Lower leg skin (tissue), 4 donors: ENCODE measurements at regions not wholly inside any gene's neighbourhood (a gene's known extent, or its start where the extent isn't known, plus 50 kb on each side); places are given as distances from the start of the nearest gene placed in this dataset.

ENCODE experiments used
- DNase-seq, 2 donors: peaks; one replicate each; pipeline ENCODE4 v3.0.0-alpha.2; 2019; ENCODE audit warnings: low spot score in 2 of 2
- H3K4me3 ChIP-seq: fragments of 200-600 bp; sonication (generic); 2 replicates; pipeline ENCODE4 v1.5.1; 2017; ENCODE audit warnings: mild to moderate bottlenecking, low read depth; ENCODE audit not compliant: poor library complexity, severe bottlenecking
- POLR2A ChIP-seq, 2 donors: fragments of 450-650 bp; IDR thresholded peaks; one replicate each; pipeline ENCODE4 v1.6.1; 2016 to 2017; ENCODE audit warnings: antibody characterized with exemption in 2 of 2, mild to moderate bottlenecking in 1 of 2, moderate library complexity in 1 of 2
- WGBS, 2 donors: methylation state at CpG; one replicate each; pipeline ENCODE4 v1.1.5; 2018; 5-methylcytosine and 5-hydroxymethylcytosine counted together
- intact Hi-C: fragments of 100-400 bp; cut with DNase I; formaldehyde crosslinking; loops from one replicate; pipeline ENCODE4 v1.15.0; 2023; ENCODE audit warnings: low total_unique reads
- TF ChIP-seq, protein P1 (sequence below), 3 donors: fragments of 450-650 bp; IDR thresholded peaks; one replicate each; pipeline ENCODE4 v1.5.1; 2016; ENCODE audit warnings: antibody characterized with exemption in 3 of 3, mild to moderate bottlenecking in 3 of 3, moderate library complexity in 2 of 3

- intact Hi-C loops = no loop called here
- TF ChIP-seq, protein P1, sequence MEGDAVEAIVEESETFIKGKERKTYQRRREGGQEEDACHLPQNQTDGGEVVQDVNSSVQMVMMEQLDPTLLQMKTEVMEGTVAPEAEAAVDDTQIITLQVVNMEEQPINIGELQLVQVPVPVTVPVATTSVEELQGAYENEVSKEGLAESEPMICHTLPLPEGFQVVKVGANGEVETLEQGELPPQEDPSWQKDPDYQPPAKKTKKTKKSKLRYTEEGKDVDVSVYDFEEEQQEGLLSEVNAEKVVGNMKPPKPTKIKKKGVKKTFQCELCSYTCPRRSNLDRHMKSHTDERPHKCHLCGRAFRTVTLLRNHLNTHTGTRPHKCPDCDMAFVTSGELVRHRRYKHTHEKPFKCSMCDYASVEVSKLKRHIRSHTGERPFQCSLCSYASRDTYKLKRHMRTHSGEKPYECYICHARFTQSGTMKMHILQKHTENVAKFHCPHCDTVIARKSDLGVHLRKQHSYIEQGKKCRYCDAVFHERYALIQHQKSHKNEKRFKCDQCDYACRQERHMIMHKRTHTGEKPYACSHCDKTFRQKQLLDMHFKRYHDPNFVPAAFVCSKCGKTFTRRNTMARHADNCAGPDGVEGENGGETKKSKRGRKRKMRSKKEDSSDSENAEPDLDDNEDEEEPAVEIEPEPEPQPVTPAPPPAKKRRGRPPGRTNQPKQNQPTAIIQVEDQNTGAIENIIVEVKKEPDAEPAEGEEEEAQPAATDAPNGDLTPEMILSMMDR (IDR thresholded peaks at IDR 0.05) = no peak
- no peak for TF ChIP-seq POLR2A (IDR thresholded peaks at IDR 0.05)
- no peak overlapping the region for H3K4me3 ChIP-seq
- no peak for DNase-seq
- 93 to 96% methylated on average over 2 of the region's 2 CpGs for WGBS, 2 donors
Observed at GRCh38 chr5:29113516-29113915, 2075.1 kb upstream of the CDH9 start.

- intact Hi-C loops = no loop called here
- 92 to 94% methylated on average over 3 of the region's 3 CpGs for WGBS, 2 donors
- H3K4me3 ChIP-seq = no peak overlapping the region
- TF ChIP-seq, protein P1 (IDR thresholded peaks at IDR 0.05) = no peak
- TF ChIP-seq POLR2A (IDR thresholded peaks at IDR 0.05) = no peak
- DNase-seq = no peak
Observed at GRCh38 chr5:29099585-29099984, 2061.2 kb upstream of the CDH9 start.

- DNase-seq = no peak
- TF ChIP-seq POLR2A (IDR thresholded peaks at IDR 0.05) = no peak
- TF ChIP-seq, protein P1 (IDR thresholded peaks at IDR 0.05) = no peak
- intact Hi-C loops = no loop called here
- WGBS, 2 donors = 70 to 81% methylated on average over 1 of the region's 1 CpG
- no peak overlapping the region for H3K4me3 ChIP-seq
Observed at GRCh38 chr5:29089591-29090130, 2051.3 kb upstream of the CDH9 start.

DNA sequence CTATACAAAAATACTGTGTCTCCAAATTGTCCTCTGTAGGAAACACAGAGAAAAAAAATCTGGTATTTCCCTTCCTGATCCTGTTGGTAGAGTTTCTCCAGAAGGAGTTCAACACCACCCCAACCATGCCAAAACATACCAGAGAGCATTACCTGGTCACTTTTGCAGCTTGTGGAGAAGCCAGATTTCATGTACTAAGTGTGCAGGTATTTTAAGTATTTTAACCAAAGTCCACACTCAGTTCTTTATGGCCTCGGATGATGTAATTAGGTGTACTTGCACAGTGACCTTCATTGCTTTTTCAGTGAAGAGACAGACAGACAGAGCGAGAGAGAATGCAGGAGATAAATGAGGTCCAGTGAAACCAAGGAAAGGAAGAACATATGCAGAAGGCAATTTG is 2046.8 kb upstream of the CDH9 start:
- no peak overlapping the region for H3K4me3 ChIP-seq
- intact Hi-C loops = no loop called here
- DNase-seq = no peak
- TF ChIP-seq, protein P1 (IDR thresholded peaks at IDR 0.05) = no peak
- WGBS, 2 donors = 90 to 92% methylated on average over 2 of the region's 2 CpGs

GRCh38 chr5:29079771-29080170 is 2041.4 kb upstream of the CDH9 start:
- intact Hi-C loops = no loop called here
- no peak for DNase-seq
- WGBS, 2 donors = 59 to 62% methylated on average over 3 of the region's 3 CpGs
- TF ChIP-seq, protein P1 (IDR thresholded peaks at IDR 0.05) = no peak
- no peak for TF ChIP-seq POLR2A (IDR thresholded peaks at IDR 0.05)
- H3K4me3 ChIP-seq = no peak overlapping the region

DNA sequence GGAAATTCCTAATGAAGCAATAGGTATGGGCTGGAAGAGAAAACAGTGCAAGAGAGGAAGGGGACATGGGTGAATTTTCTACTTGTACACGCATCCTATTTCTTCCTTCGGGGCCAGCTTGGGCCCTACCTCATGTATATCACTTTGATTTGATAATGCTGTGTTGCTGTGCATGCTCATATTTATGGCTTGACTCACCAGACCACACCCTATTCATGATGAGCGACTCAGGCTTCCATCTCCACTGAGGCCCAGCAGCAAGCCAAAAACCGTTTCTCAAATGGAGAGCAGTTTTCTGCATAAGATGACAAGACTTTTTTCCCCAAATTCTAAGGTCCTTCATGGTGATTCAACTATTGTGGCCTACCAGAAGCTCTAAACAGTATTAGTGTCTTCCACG is 2039.1 kb upstream of the CDH9 start:
- intact Hi-C loops = no loop called here
- no peak for DNase-seq
- TF ChIP-seq, protein P1 (IDR thresholded peaks at IDR 0.05) = no peak
- TF ChIP-seq POLR2A (IDR thresholded peaks at IDR 0.05) = no peak
- WGBS, 2 donors = 45 to 54% methylated on average over 5 of the region's 5 CpGs
- no peak overlapping the region for H3K4me3 ChIP-seq
